ENCODE measurements at regions not wholly inside any gene's neighbourhood (a gene's known extent, or its start where the extent isn't known, plus 50 kb on each side); places are given as distances from the start of the nearest gene placed in this dataset.
"Not testable (repeated sequence)": the region's sequence is repeated elsewhere in the genome, so short reads cannot be mapped to it uniquely, and the experiment has no call there.

DNA sequence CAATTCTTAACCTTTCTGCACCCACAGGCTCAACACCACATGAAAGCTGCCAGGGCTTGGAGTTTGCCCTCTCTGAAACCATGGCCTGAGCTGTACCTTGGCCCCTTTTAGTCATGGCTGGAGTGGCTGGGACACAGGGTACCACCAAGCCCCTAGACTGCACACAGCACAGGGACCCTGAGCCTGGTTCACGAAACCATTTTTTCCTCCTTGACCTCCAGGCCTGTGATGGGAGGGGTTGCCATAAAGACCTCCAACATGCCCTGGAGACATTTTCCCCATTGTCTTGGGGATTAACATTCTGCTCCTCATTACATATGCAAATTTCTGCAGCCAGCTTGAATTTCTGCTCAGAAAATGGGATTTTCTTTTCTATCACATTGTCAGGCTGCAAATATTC lies 113.4 kb downstream of the XPNPEP1 start:
- not testable (repeated sequence) for DNase-seq

DNA sequence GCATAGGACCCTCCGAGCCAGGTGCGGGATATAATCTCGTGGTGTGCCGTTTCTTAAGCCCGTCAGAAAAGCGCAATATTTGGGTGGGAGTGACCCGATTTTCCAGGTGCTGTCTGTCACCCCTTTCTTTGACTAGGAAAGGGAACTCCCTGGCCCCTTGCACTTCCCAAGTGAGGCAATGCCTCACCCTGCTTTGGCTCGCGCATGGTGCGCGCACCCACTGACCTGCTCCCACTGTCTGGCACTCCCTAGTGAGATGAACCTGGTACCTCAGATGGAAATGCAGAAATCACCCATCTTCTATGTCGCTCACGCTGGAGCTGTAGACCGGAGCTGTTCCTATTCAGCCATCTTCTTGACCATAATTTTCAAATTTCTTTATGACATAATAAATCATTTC lies 122.1 kb downstream of the XPNPEP1 start:
- not testable (repeated sequence) for DNase-seq

DNA sequence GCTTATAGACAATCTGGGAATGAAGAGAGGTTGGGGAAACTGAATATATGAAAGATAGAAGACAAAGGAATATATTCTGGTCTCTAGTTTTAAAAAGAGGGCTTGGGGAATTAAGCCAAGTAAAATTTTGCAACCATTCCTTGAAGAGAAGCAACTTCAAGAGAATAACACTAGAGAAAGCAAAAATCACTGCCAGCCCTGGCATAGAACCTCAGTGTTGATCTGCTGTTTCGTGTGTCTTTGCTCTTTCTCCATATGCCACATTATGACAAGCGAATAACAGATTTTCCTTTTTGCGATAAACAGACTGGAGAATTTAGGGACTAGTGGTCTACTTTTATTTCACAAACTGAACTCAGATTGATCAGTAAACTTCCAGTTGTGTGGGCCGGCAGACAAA lies 132.7 kb downstream of the XPNPEP1 start:
- DNase-seq = no peak

DNA sequence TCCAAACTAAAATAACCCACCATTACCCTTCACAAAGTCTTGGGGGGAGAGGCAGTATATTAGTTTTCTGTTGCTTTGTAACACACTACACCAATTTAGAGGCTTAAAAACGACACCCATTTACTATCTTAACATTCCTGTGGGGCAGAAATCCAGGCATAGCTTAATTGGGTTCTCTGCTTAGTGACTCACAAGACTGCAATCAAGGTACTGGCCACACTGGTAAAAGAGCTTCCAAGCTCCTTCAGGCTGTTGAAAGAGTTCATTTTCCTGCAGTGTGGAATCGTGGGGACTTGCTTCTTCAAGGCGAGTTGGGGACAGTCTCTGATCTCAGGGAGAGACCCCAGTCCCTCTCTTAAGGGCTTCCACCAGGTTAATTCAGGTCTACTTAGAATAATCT lies 139.1 kb downstream of the XPNPEP1 start:
- DNase-seq = no peak

DNA sequence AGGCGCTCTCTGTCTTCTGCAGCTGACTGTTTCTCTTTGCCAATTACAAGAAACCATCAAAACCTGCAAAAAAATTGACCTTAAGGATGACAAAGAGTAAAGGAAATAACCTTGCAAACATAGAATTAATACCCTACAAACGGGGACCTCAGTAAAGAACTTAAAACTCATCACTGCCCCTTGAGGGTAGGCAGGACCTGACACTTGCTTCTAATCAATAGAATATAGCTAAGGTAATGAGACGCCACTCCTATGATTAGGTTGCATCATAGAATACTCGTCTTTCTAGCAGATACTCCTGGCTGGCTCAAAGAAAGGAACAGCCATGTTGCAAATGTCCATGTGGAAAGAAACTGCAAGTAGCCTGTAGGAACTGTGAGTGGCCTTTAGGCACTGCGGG lies 140.0 kb downstream of the XPNPEP1 start:
- no peak for DNase-seq

DNA sequence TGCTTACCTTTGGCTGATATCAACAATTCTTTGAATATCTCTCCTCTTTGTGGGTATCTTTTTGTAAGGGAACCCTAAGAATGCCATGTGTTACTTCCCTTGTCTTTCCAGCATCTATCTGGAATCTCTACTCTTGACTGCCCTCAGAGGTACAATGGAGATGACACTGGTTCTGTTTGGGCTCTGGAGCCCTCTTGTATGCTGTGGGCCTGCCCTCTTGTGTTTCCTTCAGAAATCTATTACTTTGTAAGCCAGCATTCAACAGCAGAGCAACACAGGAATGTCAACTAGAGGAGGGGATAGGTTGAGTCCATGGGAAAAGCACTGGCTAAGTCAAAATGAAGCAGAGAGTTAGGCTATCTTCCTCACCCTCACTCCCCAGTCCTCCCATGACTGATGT lies 142.3 kb downstream of the XPNPEP1 start:
- DNase-seq = no peak

DNA sequence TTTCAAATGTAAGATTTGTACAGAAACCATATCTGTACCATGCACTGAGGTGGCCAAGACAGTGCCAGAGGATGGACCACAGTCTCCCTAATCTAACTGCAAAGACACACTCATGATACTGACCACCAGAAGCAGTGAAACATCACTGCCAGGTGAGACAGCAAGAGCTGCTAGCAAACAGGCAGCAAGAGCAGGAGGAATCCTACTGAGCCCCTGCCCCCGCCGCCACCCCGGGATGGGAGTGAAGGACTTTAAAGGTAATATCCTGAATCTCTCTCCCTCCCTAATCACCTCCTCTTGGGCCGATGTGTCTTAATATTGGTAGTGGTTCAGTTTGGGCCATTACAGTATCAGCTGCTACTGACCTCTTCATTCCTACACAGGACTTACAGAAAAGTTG lies 144.3 kb downstream of the XPNPEP1 start:
- no peak for DNase-seq

DNA sequence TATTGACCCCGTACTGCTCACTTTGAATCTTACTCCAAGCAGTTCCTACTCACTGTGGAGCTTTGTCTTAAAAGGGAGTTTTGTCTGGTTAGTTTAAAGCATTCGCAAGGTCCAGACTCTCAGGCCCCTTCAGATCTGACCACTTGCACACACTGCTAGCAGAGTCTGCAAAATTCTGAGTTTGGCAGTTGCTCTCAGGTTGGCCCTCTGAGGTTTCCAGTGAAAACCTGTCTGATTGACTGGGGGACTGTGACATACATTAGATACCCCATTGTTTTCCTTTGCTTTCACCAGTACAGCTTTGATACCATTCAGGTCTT lies 149.2 kb downstream of the XPNPEP1 start:
- DNase-seq = no peak

DNA sequence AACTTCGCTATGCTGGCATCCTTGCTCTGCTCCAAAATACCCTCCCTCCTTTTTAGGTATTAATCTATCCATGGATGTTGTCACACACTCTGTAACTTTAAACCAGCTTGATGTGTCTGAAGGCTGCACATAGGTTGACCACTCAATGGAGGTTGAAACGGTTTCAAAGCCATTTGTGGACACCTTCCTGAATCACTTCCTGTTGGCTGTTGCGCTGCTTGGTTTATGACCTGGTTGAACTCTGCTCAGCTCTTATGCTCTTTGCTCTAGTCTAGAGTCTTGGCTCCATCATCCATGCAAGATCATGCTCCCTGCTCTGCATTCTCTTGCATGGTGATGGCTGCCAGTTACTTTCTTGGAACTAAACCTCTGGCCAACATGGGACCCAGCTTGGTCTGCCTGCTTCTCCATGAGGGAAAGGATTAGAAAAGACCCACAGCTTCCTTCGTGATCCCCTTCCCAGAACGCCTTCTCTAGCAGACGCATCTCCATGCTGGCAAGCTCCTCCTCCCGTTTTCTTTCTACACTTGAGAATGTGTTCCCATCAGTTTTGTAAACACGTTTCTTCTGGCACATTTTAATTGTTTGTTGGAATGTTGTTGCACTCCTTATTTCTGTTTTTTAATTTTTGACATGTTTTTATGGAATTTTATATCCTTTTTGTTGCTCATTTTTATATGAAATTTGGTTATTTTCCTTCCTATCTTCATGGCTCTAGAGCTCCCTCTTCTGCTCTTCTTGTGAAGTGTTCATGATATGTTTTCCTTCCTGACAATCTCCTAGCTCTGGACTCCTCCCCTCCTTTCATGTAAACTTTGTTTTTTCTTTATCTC lies 149.8 kb downstream of the XPNPEP1 start:
- no peak for DNase-seq

DNA sequence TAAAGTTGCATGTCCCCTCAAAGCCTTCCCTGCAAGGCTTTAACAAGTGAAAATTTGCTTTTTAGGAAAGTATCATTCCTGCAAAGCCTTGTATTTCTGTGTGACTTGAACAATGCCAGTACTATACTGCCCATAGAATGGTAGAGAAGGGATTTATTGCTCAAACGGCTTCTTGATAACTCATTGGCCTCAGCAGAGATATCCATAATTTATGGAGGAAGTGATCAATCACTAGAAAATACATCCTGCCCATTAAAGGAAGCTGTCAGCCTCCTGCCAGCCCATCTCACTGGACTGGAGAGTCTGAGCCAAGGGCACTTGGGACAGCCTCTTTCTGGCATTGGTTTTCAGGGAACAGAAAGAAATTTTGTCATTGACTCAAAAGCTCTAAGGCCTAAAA lies 152.6 kb downstream of the XPNPEP1 start:
- DNase-seq = no peak

DNA sequence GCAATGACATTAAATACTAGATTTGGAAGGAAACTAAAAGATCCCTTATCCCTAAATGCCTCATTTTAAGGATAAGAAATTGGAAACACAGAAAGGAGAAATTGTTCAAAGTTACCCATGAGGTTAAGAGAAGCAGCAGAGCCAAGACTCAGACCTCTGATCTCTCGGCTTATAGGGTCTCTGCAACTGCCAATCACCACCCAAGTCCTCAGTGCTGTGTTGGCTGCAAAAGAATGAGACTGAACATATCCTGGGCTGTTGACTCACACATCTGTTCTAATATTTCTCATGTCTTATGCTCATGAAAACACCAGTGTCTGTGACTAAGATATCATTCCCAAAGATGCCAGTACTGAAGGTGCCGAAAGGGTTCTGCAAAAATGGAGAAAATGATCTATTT lies 153.3 kb downstream of the XPNPEP1 start:
- DNase-seq = no peak

DNA sequence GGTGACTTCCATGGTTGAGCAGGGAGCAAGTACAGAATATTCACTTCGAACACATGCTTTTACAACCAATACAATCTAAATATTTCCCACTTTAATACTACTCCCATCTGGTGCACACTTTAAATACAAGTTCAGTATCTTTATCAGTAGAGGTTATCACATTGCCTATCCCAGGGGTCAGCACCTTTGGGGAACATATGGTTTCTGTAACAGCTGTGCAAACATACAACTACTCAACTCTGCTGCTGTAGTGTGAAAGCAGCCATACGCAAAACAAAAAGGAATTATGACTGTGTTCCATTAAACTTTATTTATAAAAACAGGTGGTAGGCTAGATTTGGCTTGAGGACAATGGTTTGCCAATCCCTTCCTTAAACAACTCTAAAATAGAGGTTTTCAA lies 157.5 kb downstream of the XPNPEP1 start:
- DNase-seq = no peak

DNA sequence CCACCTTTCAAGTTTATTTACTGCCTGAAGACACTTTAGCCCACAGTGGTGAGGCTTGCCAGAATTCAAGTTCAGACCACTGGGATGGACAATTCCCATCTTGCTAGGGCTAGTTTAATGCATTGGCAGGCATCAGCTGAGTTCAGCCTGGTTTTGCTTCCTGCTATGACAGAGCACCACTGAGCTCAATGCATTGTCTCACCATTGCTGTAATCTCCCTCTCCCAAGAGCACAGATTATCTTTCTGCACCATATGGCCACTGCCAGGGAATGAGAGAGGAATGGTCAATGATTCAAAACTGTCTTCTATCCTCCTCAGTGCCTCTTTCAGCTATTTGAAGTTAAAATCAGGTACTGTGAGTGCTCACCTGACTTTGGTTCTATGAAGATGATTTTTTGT lies 160.8 kb downstream of the XPNPEP1 start:
- no peak for DNase-seq

DNA sequence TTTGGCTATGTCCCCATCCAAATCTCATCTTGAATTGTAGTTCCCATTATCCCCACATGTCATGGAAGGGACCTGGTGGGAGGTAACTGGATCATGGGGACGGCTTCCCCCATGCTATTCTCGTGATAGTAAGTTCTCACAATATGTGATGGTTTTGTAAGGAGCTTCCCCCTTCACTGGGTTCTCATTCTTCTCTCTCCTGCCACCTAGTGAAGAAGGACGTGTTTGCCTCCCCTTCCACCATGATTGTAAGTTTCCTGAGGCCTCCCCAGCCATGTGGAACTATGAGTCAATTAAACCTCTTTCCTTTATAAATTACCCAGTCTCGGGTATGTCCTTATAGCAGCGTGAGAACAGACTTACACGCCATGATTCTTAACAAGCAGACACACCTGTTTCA lies 165.6 kb downstream of the XPNPEP1 start:
- DNase-seq = not testable (repeated sequence)

DNA sequence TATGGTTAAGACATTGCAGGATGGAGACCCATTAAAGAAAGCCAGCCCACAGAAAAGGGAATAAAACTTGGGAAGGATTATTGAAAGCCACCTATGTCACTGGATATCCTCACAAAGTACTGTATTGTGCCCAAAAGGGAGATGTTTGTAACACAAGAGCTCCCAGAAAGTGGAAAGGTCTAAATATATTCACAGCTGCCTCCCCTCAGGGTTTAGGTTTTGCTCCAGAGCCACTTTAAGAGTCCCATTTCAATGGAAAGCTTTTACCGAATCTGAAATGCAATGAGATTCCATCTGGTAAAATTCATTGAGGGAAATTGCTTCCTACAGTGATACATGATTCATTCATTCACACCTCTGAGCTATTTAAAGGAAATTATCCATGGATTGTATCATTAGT lies 176.4 kb downstream of the XPNPEP1 start:
- DNase-seq = no peak

DNA sequence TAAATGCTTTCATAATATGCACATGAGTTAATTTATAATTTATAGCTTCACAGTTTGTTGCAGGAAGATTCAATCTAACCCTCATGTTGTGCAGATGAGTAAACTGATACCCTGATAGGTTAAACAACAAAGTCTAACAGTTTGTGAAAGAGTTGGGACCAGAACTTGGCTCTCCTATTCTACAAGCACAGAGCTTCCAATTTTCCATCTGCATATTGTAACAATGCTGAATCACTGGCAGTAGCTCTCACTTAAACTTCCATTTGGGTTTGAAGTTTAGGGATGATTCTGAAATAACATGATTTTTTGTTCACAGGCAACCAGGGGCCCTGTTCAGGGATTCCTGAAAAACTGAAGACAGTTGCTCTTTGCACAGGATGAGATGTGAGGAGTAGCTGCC lies 179.3 kb downstream of the XPNPEP1 start:
- DNase-seq = no peak

DNA sequence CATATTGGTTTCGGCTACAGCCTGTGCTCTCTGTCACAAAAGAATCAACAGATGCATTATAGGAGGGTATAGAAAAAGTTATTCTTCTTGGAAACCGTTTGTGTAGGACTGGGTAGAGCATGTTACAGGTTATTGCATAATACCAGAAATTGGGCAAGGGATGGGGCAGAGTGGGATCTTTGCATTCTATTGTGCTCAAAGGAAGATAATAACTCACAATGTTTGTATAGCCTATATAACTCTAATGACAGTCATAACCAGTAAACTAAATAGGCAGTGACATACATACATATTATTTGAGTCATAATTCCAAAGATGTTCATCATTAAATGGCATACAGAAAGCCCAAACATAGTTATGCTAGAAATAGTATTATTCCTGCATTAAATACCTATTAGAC lies 179.7 kb downstream of the XPNPEP1 start:
- no peak for DNase-seq

DNA sequence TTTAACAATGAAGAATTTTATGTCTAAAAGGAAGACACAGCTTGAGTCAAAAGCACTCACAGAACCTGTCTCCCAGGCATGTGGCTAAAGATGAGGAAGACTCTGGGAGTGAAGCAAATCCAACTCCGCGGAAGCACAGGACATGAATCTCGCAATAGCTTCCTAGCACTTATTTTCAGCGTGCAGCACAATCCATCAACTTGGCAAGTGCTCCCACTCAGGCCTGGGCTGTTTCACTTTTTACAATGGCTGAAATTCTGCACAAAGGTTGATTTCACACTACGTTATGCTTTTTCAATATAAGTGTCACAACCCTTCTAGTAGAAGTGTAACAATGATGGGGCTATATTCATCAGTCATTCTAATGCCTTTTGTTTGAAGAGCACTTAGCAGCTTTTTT lies 180.2 kb downstream of the XPNPEP1 start:
- DNase-seq = no peak

DNA sequence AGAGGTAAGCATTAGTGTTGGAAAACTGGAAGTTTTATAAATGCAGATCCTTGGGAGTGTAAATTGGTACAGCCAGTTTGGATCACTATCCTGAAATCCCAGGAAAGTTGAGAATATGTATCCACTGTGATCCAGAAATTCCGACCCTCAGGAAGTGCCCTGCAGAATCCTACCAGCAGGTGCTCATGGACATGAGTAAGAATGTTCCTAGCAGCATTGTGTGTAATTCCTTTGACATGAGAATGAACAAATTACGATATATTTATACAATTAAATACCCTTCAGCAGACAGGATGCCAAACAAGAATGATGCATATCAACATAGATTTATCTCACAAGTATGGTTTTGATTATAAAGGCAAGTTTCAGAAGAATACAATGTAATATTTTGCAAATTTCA lies 181.6 kb downstream of the XPNPEP1 start:
- DNase-seq = no peak

DNA sequence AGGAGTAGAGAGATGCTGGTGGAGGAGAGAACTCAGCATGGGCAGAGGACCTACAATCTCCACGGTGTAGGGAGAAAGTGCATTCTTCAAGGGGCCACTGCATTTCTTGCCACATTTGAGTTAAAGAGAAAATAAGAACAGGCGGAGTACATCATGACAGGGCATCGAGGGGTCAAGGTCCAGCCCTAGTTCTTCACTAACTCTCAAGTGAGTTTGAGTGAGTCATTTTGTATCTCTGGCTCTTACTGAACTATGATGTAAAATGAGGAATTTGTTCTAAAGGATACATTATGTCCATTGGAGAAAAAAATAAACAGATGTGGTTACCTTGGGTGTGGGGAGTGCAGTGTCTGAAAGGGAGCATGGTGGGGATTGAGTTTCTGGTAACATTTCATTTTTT lies 182.9 kb downstream of the XPNPEP1 start:
- no peak for DNase-seq

DNA sequence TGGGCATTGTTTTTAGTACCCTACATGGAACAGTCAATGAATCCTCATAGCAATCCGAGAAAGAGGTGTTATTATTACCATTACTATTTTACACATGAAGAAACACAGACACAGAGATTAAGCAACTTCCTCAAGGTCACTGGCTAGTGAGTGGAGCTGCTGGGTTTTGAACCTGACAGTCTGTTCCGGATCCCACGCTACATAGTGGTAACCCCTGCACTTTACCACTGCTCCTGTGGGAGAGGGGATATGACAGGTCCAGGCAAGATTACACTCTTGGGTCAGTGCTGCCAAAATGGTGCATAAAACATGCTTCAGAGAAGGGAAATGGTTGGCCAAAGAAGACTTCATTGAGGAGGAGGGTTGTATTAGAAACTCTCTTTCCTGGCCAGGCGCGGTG lies 185.7 kb downstream of the XPNPEP1 start:
- no peak for DNase-seq

DNA sequence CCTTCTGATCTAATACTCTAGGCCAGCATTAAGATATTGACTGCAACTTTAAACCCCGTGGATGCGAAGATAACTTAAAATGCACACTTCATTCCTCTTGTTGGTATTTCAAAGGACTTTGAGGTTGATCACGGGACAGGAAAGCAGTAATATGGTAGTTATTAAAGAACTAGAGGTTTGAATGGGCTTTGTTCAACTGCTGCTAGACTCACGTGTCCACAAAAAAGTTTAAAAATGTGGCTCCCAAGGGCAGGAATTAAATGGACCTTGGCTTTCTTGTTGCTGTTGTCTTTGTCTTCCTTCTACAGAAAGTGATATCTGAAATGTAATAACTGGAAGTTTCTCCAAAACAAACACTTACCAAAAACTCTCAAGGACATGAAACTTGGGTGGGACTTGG lies 186.3 kb downstream of the XPNPEP1 start:
- DNase-seq = no peak

DNA sequence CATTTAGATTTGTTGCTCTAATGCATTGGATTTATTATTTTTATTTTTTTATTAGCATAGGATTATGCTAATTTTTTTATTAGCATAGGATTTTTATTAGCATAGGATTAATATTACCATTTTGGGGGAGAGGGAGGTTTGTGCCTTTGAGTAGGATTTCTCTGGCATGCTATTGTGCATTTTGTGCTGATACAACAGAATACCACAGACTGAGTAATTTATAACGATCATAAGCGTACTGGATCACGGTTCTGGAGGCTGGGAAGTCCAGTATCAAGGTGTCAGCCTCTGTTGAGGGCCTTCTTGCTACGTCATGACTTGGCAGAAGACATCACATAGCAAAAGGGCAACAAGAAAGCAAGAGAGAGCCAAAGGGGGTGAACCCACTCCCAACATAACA lies 187.5 kb downstream of the XPNPEP1 start:
- DNase-seq = no peak

DNA sequence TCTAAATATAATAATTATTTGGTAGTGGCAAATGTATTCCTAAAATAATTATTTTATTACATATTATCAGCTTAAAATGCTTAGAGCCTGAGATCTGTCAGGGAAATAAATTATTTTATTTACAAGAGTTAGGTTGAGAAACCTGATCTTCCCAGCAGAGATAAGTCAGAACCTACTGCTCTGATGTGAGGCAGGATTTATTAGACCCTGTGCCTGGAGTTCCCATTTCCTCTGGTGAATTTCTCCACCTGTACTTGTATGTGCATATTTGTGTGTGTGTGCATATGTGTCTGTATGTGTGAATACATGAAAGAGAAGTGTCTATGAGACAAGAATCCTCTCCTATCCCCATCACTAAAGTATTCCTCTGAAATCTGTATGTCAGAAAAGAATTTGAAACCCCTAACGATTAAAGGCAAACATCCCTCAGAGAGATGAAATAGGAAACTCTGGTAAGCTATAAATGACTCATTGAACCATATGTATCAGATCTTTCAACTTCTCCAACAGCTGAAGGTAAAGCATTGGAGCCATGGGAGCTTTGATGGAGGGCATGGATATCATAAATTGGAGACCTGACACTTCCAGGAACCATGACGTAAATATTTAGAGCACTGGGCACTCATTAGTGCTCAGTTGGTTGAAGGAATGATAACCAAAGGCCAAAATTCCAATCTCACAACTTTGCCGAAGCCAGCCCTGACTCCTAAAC lies 190.9 kb downstream of the XPNPEP1 start:
- no peak for DNase-seq

DNA sequence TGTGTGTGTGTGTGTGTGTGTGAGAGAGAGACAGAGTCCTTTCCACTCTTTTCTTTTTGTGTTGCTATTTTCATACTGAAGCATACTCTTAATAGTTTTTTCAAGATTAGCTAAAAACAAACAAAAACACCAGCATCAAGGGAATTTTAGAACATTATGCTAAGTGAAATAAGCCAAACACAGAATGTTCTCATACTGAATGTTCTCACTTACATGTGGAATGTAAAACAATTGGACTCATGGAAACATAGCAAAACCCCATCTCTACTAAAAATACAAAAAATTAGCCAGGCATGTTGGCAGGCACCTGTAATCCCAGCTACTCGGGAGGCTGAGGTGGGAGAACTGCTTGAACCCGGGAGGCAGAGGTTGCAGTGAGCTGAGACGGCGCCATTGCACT lies 193.4 kb downstream of the XPNPEP1 start:
- not testable (repeated sequence) for DNase-seq
